DMS 273 (cell line): ENCODE measurements at regions not wholly inside any gene's neighbourhood (a gene's known extent, or its start where the extent isn't known, plus 50 kb on each side); places are given as distances from the start of the nearest gene placed in this dataset.

Source experiments
- DNase-seq: peaks from one replicate; lab custom pipeline; 2025; ENCODE audit not compliant: unreplicated experiment; lab: John Stamatoyannopoulos, UW

DNA sequence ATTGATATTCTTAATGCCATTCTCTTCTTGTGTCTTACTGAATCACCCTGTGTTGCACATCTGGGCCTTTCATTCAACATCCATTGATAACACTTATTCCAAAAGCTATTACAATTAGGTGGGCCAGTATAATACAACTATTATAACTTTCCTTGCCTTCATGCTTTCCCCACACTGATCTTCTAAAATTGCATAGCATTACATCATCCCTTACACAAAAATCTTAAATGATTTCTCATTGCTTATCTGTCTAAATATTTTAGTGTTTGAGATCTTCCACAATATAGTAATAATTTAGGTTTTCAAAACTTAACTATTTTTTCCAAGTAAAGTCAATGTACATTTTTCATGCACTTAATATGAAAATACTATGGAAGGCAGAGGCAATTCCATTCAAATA, 1634.1 kb downstream of the PLA2G4A start:
- DNase-seq: no peak

GRCh38 chr1:188463919-188464318, 1635.2 kb downstream of the PLA2G4A start:
- DNase-seq: peak; percentile 29

DNA sequence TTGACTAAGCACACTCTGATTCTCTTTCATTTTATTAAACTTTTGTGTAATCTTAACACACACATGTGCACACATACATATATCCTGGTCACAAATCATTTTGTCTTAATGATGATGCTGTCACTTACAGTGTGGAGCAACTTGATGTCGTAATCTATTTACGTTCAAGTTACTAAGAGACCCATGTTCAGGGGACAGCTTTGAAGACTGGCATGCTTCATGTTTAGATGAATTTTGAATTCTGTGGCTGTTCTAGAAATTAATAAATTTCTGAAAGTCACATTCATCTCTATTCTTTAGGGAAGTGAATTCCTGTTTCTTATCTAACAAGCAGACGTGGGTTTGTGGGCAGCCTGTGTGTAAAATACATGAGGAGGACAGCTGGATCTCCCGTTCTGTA, 1637.8 kb downstream of the PLA2G4A start:
- no peak for DNase-seq

- no peak for DNase-seq
Measured at GRCh38 chr1:188476606-188477005, 1647.9 kb downstream of the PLA2G4A start.

DNA sequence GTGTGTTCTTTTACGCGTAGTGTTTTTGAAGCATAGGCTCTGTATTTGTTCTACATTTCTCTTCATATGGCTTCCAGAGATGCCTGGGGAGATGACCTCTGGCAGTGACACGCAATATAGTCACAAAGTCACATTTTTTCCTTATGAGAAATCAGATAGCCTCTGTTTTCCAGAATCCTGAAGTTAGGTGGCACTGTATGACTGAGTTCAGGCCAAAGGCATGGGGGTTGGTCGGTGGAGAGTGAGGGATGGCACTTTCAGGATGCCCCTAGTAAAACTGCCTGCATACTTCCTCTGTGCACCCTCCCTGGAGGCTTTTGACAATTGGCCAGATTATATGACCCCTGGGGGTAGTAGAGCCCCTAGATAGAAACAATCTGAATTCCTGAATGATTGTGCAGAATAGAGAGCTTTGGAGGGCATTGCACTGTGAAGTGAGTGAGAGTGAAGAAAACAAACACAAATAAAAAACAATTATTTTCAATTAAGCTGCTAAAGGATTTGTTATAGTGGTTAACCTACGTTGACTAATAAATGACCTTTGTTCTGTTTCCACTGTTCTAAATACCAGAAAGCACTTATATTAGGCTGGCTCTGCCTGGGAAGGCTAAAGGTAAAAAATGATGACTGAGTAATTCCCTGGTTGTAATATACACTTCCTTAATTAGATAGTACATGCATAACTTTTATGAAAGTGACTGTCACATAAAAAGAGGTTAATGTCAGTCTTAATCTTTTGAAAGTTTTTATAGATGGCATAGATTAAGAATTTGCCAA, 1660.8 kb downstream of the PLA2G4A start:
- DNase-seq: peak; percentile 5

GRCh38 chr1:188496506-188496905, 1667.8 kb downstream of the PLA2G4A start:
- peak; percentile 41 for DNase-seq

GRCh38 chr1:188497020-188497419, 1668.3 kb downstream of the PLA2G4A start:
- DNase-seq: no peak

DNA sequence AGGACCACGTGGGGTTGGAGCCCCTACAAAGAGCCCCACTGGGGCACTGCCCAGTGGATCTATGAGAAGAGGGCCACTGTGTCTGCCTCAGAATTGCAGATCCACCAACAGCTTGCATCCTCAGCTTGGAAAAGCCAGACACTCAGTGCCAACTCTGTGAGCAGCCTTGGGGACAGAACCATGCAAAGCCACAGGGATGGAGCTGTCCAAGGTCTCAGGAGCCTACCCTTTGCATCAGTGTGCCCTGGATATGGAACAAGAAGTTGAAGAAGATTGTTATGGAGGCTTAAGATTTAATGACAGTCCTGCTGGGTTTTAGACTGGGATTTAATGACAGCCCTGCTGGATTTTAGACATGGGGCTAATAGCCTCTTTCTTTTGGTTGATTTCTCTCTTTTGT, 1670.9 kb downstream of the PLA2G4A start:
- DNase-seq: no peak

- no peak for DNase-seq
Measured at GRCh38 chr1:188514917-188515316, 1686.2 kb downstream of the PLA2G4A start.

- no peak for DNase-seq
Measured at GRCh38 chr1:188517139-188517538, 1688.4 kb downstream of the PLA2G4A start.

DNA sequence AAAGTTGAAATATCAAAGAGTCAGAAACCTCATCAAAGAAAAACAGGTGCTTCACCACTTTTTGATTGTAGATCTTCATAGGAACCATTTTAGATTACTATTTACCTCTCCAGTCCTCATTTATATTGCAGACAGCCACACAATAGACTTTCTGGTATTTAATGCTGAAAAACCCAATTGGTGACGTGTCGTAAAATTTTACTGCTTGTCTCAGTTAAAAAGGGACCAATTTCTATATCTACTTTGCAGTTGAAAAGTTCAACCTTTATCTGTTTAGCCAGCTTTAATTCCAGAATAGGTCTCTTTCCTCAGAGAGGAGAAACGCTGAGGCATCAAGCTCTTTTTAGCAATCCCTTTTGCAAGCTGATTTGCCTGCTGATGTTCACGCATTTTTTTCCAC, 1722.4 kb downstream of the PLA2G4A start:
- DNase-seq: no peak

GRCh38 chr1:188557053-188557452, 1728.3 kb downstream of the PLA2G4A start:
- no peak for DNase-seq

DNA sequence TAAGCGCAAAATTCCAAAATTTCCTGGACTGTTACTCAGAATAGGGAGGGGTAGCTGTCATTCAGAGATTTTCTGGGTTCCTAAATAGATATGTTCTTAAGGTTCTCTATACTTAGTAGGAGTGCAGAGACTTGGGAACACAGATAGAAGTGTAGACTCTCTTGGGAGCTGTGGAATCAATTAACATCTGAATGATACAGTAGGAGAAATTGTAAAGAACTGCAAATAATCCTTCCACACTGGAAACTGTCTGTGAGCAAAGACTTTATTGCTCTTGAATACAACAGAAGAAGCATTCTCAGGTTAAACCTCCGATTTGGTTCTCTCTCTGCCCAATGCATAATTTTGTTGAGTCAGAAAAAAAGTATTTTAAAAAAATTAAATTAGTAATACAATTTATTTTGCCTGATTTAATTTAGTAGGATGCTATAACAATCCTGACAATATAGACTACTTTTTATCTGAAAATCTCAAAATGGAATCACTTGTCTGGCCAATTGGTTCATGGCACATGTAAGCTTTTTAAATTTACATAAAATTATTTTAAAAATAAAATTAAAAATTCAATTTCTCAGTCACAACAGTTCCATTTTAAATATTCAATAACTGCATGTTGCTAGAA, 1754.3 kb downstream of the PLA2G4A start:
- no peak for DNase-seq

- no peak for DNase-seq
Measured at GRCh38 chr1:188584119-188584518, 1755.4 kb downstream of the PLA2G4A start.

GRCh38 chr1:188590641-188591040, 1761.9 kb downstream of the PLA2G4A start:
- DNase-seq: peak; percentile 45

DNA sequence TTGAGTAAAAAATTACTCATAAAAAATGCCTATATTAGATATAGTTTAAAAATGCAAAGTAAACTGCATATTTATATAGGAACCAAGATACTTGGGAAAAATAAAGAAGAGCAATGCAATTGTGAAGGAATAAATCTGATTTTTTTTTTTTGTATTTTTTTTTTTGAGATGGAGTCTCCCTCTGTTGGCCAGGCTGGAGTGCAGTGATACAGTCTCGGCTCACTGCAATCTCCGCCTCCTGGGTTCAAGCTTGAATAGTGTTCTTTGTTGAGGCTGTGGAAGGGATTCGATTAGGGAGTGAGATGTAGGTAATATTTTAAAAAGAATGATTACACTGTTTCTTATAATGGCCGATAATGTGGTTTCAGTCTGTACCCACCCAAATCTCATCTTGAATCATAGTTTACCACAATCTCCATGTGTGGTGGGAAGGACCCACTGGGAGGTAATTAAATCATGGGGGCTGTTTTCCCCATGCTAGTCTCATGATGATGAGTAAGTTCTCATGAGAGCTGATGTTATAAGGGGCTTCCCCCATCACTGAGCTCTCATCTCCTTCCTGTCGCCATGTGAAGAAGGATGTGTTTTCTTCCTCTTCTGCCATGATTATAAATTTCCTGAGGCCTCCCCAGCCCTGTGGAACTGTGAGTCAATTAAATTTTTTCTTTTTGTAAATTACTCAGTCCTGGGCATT, 1765.9 kb downstream of the PLA2G4A start:
- no peak for DNase-seq

DNA sequence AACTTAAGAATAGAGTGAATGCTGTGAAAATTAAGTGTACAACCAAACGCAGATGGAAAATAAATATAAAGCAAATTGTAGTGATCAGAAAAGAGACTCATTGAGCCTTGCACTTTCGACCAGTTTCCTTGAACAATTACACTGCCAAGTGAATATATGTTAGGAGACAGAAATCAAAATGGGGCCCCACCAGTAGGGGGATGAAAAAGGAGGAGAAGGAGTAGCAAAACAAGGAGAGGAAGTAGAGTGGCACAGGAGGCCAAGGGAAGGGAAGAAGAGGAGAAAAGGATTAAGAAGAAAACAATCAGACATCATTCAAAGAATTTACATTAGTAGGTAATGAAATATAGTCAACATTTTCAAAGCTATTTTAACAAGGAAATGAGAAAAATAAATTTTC, 1770.6 kb downstream of the PLA2G4A start:
- DNase-seq: peak; percentile 17

DNA sequence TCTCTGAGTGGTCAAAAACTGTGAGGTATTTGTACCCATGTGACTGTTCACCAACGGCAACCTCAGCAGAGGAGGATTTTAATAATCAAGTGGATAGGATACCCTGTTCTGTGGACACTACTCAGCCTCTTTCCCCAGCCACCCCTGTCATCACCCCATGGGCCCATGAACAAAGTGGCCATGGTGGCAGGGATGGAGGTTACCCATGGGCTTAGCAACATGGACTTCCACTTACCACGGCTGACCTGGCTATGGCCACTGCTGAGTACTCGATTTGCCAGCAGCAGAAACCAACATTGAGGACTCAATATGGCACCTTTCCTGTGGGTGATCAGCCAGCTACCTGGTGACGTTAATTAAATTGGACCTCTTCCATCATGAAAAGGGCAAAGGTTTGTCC, 1782.7 kb downstream of the PLA2G4A start:
- DNase-seq: no peak

GRCh38 chr1:188615321-188615720, 1786.6 kb downstream of the PLA2G4A start:
- DNase-seq: no peak

- DNase-seq: no peak
Measured at GRCh38 chr1:188620236-188620635, 1791.5 kb downstream of the PLA2G4A start.

DNA sequence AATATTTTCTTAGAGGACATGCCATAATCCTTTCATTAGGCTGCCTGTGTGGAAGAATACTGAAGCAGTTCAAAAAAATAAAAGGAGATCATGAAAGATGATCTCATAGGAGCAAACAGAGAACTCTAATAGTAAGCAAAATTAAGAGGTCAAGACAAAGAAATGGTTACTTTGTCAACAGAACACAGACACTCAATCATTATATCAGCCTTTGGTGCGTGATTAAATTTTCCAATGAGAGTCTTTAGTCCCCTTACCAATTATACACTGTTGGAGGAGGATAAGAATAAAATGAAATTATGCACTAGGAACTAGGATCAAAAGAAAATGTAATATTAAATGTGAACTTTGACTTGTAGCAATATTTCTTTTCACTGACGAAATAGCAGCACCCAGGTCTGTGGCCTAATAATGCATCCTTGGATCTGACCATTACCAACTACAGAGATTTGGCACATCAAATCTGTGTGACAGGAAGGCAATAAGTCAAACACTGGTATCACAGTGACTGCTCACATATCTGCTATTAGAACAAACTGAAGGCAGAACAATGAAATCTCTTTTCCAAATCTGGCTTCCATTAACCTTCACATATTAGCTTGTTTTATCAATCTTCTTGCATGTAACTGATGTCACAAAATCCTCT, 1812.9 kb downstream of the PLA2G4A start:
- DNase-seq: no peak

GRCh38 chr1:188642704-188643103, 1814.0 kb downstream of the PLA2G4A start:
- peak; percentile 20 for DNase-seq
